ENCODE measurements at regions not wholly inside any gene's neighbourhood (a gene's known extent, or its start where the extent isn't known, plus 50 kb on each side); places are given as distances from the start of the nearest gene placed in this dataset.

DNA sequence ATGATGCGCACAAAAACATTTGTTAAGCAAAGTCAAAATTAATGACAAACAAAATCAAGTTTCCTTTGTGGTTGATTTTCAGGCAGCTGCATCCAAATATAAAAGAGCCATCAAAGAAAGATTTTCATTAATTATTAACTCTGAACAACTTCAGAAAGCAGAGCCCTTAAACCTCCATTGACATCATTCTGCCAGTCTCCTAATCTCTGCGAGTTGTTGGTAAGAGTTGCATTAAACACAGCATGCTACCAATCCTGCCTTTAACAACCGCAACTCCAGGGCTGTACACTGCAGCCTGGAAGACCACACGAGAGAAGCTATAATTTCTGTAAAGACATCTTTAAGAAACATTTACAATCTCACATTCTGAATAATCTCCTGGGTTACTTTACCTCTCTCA is 204.6 kb downstream of the NR2F2 start:
- Histone ChIP-seq H3K9me3 (ENCODE audit: control insufficient read depth, insufficient read depth, low read length) (no peaks in the 10 kb centered on the region), H3K27me3 (ENCODE audit: control insufficient read depth, insufficient read depth, low read length) (no peaks in the 10 kb centered on the region), H3K4me3 (ENCODE audit: low read depth, low read length) (no peak overlapping the region), H3K27ac (ENCODE audit: low read depth, low read length) (no peak overlapping the region)
- DNase-seq (ENCODE audit: low read depth, low spot score), result no peak
- TF ChIP-seq, protein P1, sequence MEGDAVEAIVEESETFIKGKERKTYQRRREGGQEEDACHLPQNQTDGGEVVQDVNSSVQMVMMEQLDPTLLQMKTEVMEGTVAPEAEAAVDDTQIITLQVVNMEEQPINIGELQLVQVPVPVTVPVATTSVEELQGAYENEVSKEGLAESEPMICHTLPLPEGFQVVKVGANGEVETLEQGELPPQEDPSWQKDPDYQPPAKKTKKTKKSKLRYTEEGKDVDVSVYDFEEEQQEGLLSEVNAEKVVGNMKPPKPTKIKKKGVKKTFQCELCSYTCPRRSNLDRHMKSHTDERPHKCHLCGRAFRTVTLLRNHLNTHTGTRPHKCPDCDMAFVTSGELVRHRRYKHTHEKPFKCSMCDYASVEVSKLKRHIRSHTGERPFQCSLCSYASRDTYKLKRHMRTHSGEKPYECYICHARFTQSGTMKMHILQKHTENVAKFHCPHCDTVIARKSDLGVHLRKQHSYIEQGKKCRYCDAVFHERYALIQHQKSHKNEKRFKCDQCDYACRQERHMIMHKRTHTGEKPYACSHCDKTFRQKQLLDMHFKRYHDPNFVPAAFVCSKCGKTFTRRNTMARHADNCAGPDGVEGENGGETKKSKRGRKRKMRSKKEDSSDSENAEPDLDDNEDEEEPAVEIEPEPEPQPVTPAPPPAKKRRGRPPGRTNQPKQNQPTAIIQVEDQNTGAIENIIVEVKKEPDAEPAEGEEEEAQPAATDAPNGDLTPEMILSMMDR (IDR thresholded peaks at IDR 0.05; ENCODE audit: low read depth, low read length), result no peak
- POLR2A ChIA-PET, result no interaction called here
- CTCF ChIA-PET, result no interaction called here

DNA sequence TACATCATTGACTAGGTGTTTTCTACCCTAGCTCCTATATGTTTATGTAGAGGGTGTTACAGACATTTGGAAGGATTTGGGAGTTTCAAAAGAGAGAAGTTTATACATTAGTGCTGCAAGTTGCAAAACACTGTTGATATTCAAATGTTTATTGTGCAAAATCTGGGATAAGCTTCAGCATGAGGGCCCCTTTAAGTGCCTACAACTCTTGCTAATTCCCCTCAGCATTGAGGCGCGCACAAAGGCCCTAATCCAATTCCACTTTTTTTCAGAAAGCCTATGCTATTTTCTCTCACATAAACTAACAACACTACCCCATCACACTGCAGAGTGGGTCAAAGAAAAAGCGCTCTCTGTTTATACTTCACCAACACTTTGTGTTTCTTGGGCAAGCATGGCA is 208.0 kb downstream of the NR2F2 start:
- DNase-seq (ENCODE audit: low read depth, low spot score), result no peak
- TF ChIP-seq, protein P1 (IDR thresholded peaks at IDR 0.05; ENCODE audit: low read depth, low read length), result no peak
- H3K27me3 ChIP-seq (ENCODE audit: control insufficient read depth, insufficient read depth, low read length), result no peaks in the 10 kb centered on the region
- H3K27ac ChIP-seq (ENCODE audit: low read depth, low read length), result no peak overlapping the region
- CTCF ChIA-PET, result no interaction called here
- POLR2A ChIA-PET, result no interaction called here
- no peaks in the 10 kb centered on the region for H3K9me3 ChIP-seq (ENCODE audit: control insufficient read depth, insufficient read depth, low read length)
- no peak overlapping the region for H3K4me3 ChIP-seq (ENCODE audit: low read depth, low read length)

DNA sequence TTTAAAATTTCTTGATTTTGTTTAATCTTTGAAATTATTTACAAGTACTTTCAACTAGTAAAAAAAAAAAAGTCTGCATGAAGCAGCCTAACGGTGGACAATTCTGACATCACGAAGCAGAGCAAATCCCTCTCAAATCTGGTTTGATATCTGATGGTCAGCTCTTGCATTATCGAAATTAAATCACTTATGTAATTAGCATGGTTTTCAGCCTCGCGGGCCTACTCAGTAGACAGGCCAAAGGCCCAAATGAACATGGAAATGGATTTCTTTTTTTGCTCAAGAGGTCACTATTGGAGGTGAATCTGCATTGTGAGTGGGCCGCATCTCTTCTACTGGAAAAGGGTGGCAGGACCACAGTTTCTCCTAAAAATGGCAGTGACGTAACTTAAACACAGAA is 209.8 kb downstream of the NR2F2 start:
- CTCF ChIA-PET, result no interaction called here
- TF ChIP-seq, protein P1 (IDR thresholded peaks at IDR 0.05; ENCODE audit: low read depth, low read length), result no peak

DNA sequence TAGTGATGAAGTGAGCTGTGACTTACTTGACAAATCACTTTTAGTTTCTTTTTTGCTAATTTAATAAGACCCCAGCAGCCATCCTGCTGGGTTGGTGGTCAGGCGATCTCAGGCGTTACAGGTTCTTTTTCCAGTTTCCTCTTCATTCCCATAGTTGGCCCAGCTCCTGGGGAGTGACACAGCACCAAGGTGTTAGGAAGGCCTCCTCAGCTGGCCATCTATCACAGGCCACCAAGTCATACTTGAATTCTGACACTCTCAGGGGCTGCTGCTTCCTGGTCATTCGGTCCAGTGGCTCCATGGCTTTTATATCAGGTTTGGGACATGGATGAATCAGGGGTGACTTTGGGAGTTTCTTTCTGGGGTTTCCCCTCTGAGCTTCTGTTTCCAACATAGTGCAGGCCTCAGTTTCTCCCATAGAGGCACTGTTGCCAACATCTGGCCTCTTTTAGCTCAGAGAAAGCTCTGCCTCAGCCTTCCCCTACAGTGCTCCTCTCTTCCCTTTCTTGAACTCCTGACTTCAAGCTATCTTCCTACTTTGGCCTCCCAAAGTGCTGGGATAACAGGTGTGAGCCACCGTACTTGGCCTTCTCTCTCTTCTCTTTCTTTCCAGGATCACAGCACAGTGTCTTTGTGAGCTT is 211.8 kb downstream of the NR2F2 start:
- CTCF ChIA-PET, result no interaction called here
- H3K27ac ChIP-seq (ENCODE audit: low read depth, low read length), result no peak overlapping the region
- TF ChIP-seq, protein P1 (IDR thresholded peaks at IDR 0.05; ENCODE audit: low read depth, low read length), result no peak
- no peaks in the 10 kb centered on the region for H3K9me3 ChIP-seq (ENCODE audit: control insufficient read depth, insufficient read depth, low read length)
- no peak overlapping the region for H3K4me3 ChIP-seq (ENCODE audit: low read depth, low read length)
- no peak for DNase-seq (ENCODE audit: low read depth, low spot score)
- POLR2A ChIA-PET, result no interaction called here
- no peaks in the 10 kb centered on the region for H3K27me3 ChIP-seq (ENCODE audit: control insufficient read depth, insufficient read depth, low read length)

More for the DNA sequence above, 209.8 kb downstream of the NR2F2 start:
- Histone ChIP-seq H3K4me3 (ENCODE audit: low read depth, low read length) (no peak overlapping the region), H3K27me3 (ENCODE audit: control insufficient read depth, insufficient read depth, low read length) (no peaks in the 10 kb centered on the region), H3K27ac (ENCODE audit: low read depth, low read length) (no peak overlapping the region), H3K9me3 (ENCODE audit: control insufficient read depth, insufficient read depth, low read length) (no peaks in the 10 kb centered on the region)
- no peak for DNase-seq (ENCODE audit: low read depth, low spot score)
- POLR2A ChIA-PET, result no interaction called here

DNA sequence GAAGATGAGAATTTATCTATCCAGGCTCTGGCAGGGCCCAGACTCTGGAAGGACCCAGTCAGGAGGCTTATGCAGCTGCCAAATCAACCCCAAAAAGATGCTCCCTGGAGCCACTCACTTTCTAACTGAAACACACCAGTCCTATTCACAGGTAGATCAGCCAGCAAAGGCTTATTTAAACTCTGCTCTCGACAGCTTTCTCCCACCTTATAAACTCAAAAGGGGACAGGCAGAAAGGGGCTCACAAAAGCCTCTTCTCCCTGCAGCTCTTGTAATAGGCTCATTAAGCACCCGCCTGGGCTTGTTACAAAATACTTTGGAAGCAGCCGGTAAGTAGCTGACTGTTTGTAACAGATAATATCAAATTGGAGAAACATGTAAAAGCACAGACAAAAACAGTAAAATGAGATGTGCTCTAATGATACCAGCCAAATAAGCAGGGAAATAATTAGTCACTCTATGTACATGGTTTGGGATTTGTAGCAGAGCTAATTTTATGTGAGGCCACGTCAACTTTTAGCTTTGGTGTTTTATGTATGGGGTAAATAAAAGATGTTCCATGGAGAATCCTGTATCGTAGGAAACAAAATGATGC is 213.8 kb downstream of the NR2F2 start:
- ChIA-PET CTCF (no interaction called here), POLR2A (no interaction called here)
- H3K4me3 ChIP-seq (ENCODE audit: low read depth, low read length), result no peak overlapping the region
- no peak for DNase-seq (ENCODE audit: low read depth, low spot score)
- H3K27ac ChIP-seq (ENCODE audit: low read depth, low read length), result no peak overlapping the region
- TF ChIP-seq, protein P1 (IDR thresholded peaks at IDR 0.05; ENCODE audit: low read depth, low read length), result no peak
- H3K9me3 ChIP-seq (ENCODE audit: control insufficient read depth, insufficient read depth, low read length), result no peaks in the 10 kb centered on the region
- no peaks in the 10 kb centered on the region for H3K27me3 ChIP-seq (ENCODE audit: control insufficient read depth, insufficient read depth, low read length)
